ENCODE measurements at regions not wholly inside any gene's neighbourhood (a gene's known extent, or its start where the extent isn't known, plus 50 kb on each side); places are given as distances from the start of the nearest gene placed in this dataset.

DNA sequence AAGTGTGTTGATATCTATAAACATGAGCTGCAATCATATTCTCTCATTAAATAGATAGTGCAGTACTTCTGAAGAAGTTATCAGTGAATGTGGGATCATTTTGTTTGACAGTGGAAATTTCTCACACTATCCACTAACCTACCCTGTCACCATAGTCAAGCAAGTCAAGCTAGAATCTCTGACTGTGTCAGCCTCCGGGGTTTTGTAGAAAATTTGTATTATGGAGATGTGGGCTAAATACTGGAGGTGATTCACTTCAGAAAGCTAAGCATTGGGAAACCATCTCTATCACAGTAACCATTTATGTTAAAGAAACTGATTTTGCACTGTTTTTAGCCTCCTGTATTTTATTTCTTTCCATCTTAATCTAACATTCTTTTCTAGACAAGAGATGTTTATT is 126.6 kb upstream of the CREB1 start:
- no peak for TF ChIP-seq YY1 (IDR thresholded peaks at IDR 0.05; ENCODE audit: extremely low read depth, insufficient replicate concordance, low read depth, low read length)
- no peak for TF ChIP-seq CEBPB (IDR thresholded peaks at IDR 0.05; ENCODE audit: low read depth)
- TF ChIP-seq, protein P1, sequence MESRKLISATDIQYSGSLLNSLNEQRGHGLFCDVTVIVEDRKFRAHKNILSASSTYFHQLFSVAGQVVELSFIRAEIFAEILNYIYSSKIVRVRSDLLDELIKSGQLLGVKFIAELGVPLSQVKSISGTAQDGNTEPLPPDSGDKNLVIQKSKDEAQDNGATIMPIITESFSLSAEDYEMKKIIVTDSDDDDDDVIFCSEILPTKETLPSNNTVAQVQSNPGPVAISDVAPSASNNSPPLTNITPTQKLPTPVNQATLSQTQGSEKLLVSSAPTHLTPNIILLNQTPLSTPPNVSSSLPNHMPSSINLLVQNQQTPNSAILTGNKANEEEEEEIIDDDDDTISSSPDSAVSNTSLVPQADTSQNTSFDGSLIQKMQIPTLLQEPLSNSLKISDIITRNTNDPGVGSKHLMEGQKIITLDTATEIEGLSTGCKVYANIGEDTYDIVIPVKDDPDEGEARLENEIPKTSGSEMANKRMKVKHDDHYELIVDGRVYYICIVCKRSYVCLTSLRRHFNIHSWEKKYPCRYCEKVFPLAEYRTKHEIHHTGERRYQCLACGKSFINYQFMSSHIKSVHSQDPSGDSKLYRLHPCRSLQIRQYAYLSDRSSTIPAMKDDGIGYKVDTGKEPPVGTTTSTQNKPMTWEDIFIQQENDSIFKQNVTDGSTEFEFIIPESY (IDR thresholded peaks at IDR 0.05; ENCODE audit: extremely low read depth, insufficient replicate concordance, low read length): no peak
